OCI-LY1 (cell line): ENCODE measurements at regions not wholly inside any gene's neighbourhood (a gene's known extent, or its start where the extent isn't known, plus 50 kb on each side); places are given as distances from the start of the nearest gene placed in this dataset.

ENCODE experiments used
- CTCF ChIP-seq: fragments of 200-600 bp; sonication (generic), shearing (Covaris generic); IDR thresholded peaks from 2 replicates; pipeline ENCODE4 v1.5.1; 2017; ENCODE audit warnings: mild to moderate bottlenecking, antibody characterized with exemption, low read length, moderate library complexity, mixed read lengths
- EZH2 ChIP-seq: fragments of 200-600 bp; sonication (generic), shearing (Covaris generic); IDR thresholded peaks from 2 replicates; pipeline ENCODE4 v1.8.0; 2017; ENCODE audit warnings: borderline replicate concordance, mixed run types, mild to moderate bottlenecking, antibody characterized with exemption, low read length, moderate library complexity, mixed read lengths

GRCh38 chr15:26128611-26129140 is 265.5 kb upstream of the ATP10A start:
- no peak for TF ChIP-seq CTCF
- no peak for TF ChIP-seq EZH2
